HCT116 (cell line): ENCODE measurements at regions not wholly inside any gene's neighbourhood (a gene's known extent, or its start where the extent isn't known, plus 50 kb on each side); places are given as distances from the start of the nearest gene placed in this dataset.

ENCODE experiments used
- ATF3 ChIP-seq: IDR thresholded peaks from 2 replicates; pipeline ENCODE4 v1.6.1; 2012
- CTCF ChIP-seq, 3 experiments: fragments of 200-600 bp in 1 of 3; sonication (generic) in 1 of 3; IDR thresholded peaks in 2 of 3; conservative IDR thresholded peaks in 1 of 3; 2 replicates each; pipeline ENCODE4 v1.5.1; 2012 to 2017; ENCODE audit warnings: low read depth in 2 of 3, low read length in 2 of 3, antibody characterized with exemption in 1 of 3, borderline replicate concordance in 1 of 3, control low read depth in 1 of 3, mild to moderate bottlenecking in 1 of 3, mixed read lengths in 1 of 3, mixed run types in 1 of 3, moderate library complexity in 1 of 3; ENCODE audit not compliant: insufficient read depth in 1 of 3
- EZH2phosphoT487 ChIP-seq: fragments of 200-600 bp; IDR thresholded peaks from 2 replicates; pipeline ENCODE4 v1.6.1; 2018; ENCODE audit warnings: antibody characterized with exemption, borderline replicate concordance
- POLR2A ChIP-seq: IDR thresholded peaks from 2 replicates; pipeline ENCODE4 v1.7.0; 2011; ENCODE audit warnings: borderline replicate concordance; ENCODE audit not compliant: insufficient read depth, insufficient read length; ENCODE audit errors: extremely low read depth
- POLR2AphosphoS5 ChIP-seq: IDR thresholded peaks from 2 replicates; pipeline ENCODE4 v1.6.1; 2011; ENCODE audit warnings: mild to moderate bottlenecking, low read depth, low read length, moderate library complexity
- RAD21 ChIP-seq: IDR thresholded peaks from 2 replicates; pipeline ENCODE4 v1.6.1; 2012; ENCODE audit warnings: low read depth, mild to moderate bottlenecking
- YY1 ChIP-seq: IDR thresholded peaks from 2 replicates; pipeline ENCODE4 v1.6.1; 2011; ENCODE audit warnings: low read length, low read depth, moderate library complexity, mild to moderate bottlenecking; ENCODE audit not compliant: insufficient replicate concordance; ENCODE audit errors: extremely low read depth
- ZFX ChIP-seq: fragments of 450-650 bp; IDR thresholded peaks from 2 replicates; pipeline ENCODE4 v1.6.1; 2017
- ZNF274 ChIP-seq: fragments of 200-500 bp; sonication (Bioruptor generic); IDR thresholded peaks from 2 replicates; pipeline ENCODE4 v1.6.1; 2014; ENCODE audit warnings: mild to moderate bottlenecking, low read depth, low read length, inconsistent platforms

DNA sequence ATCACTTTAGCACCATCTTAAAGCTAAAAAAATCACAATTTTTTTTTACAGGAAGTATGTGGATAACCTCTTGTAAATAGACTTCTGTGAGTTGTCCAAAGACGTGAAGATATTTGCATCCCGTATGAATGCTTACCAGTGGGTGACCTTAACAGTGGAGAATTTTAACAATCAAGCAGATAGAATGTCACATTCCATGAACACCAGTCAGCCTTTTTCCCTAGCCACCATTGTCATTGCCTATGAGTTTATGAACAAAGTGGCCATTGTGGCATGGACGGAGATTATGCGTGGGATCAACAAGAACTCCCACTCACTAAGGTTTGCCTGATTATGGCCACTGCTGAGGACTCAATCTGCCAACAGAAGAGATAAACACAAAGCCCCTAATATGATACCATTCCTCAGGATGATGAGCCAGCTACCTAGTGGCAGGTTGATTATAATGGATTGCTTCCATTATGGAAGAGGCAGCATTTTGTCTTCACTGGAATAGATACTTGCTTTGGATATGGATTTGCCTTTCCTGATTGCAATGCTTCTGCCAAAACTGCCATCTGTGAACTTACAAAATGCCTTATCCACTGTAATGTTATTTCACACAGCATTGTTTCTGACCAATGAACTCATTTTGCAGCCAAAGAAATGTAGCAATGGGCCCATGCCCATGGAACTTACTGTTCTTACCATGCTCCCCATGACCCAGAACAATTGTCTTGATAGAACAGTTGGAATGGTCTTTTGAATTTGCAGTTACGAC lies 830.9 kb upstream of the NDST4 start:
- TF ChIP-seq CTCF (IDR thresholded peaks at IDR 0.05 in 2 of 3, conservative IDR thresholded peaks at IDR 0.05 in 1 of 3; ENCODE audit: borderline replicate concordance in 1 of 3, insufficient read depth in 1 of 3, low read depth in 2 of 3, low read length in 2 of 3) (no peak), POLR2AphosphoS5 (no peak), ATF3 (no peak), ZFX (no peak), POLR2A (no peak), RAD21 (no peak), ZNF274 (no peak), EZH2phosphoT487 (no peak), YY1 (no peak)
